Stimulated activated CD8-positive, alpha-beta memory T cell treated with anti-CD3 and anti-CD28 coated beads, Interleukin-7, amount 100 ng/mL, for 1 hour (primary cell): ENCODE measurements at regions not wholly inside any gene's neighbourhood (a gene's known extent, or its start where the extent isn't known, plus 50 kb on each side); places are given as distances from the start of the nearest gene placed in this dataset.
"Not testable (repeated sequence)": the region's sequence is repeated elsewhere in the genome, so short reads cannot be mapped to it uniquely, and the experiment has no call there.

Source experiments
- DNase-seq, 2 donors: peaks; one replicate each; pipeline ENCODE4 v3.0.0-alpha.2; 2020; ENCODE audit warnings: low read depth in 2 of 2

GRCh38 chr12:131340616-131341210 is 370.2 kb upstream of the SFSWAP start:
- DNase-seq = no peak

- not testable (repeated sequence) for DNase-seq
Observed at GRCh38 chr12:131341608-131342007, 369.3 kb upstream of the SFSWAP start.

- not testable (repeated sequence) for DNase-seq
Observed at GRCh38 chr12:131343436-131343835, 367.5 kb upstream of the SFSWAP start.

- not testable (repeated sequence) for DNase-seq
Observed at GRCh38 chr12:131344715-131345520, 366.0 kb upstream of the SFSWAP start.

GRCh38 chr12:131345521-131346436 is 365.1 kb upstream of the SFSWAP start:
- DNase-seq = no peak

GRCh38 chr12:131346555-131347344 is 364.1 kb upstream of the SFSWAP start:
- DNase-seq = no peak

GRCh38 chr12:131347345-131347714 is 363.6 kb upstream of the SFSWAP start:
- DNase-seq = no peak

- DNase-seq = no peak
Observed at GRCh38 chr12:131347732-131348131, 363.2 kb upstream of the SFSWAP start.

DNA sequence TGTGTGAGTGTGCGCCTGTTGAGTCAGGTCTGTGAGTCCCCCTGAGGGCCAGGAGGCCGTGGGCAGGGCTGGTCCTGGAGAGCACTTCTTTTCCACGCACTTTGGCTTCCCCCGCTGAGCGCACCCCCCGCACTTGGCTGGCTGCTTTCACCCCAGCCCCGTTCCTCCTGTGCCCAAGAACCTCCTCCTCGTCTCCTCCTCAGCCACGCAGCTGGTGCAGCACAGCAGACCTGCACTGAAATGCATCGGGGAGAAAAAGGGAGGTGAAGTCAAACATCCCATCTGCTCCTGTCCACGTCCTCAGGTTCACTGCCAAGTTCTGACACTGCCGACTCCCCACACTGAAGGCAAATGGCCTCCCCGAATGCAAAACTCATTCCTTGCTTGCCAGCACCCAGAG is 362.7 kb upstream of the SFSWAP start:
- no peak for DNase-seq

GRCh38 chr12:131348646-131349045 is 362.2 kb upstream of the SFSWAP start:
- DNase-seq = no peak

DNA sequence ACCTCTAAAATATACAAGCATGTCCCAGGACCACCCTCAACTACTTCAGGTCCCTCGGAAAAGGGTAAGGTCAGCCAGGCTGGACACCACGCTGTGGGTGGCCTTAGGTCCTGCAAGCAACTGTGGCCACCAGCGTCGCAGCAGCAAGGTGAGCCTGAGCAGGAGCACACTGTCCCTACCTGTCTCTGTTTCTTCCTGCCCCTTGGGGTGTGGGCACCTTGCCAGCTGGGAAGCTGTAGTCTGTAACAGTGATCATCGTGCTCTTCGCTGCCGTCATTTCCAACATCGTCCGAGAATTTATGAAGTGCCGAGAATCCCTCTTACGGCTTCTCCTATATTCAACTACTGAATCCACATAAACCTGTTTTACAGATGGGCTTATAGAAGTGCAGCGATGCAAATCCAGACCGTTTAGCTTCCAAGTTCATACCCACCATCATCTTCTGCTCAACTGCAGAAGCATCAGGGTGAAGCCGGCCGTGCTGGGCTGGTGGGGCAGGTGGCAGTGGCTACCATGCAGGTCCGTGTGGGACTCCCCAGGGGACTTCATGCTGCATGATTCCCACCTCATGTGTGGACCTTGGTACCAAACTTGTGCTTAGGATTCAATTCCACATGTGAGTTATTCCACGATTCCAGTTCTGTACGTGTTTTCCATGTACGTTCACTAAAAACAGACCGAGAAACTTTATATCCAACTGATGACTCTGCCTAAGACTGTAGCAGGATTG is 361.3 kb upstream of the SFSWAP start:
- DNase-seq = no peak

- no peak for DNase-seq
Observed at GRCh38 chr12:131350943-131351318, 360.0 kb upstream of the SFSWAP start.

- no peak for DNase-seq
Observed at GRCh38 chr12:131351319-131352028, 359.4 kb upstream of the SFSWAP start.

DNA sequence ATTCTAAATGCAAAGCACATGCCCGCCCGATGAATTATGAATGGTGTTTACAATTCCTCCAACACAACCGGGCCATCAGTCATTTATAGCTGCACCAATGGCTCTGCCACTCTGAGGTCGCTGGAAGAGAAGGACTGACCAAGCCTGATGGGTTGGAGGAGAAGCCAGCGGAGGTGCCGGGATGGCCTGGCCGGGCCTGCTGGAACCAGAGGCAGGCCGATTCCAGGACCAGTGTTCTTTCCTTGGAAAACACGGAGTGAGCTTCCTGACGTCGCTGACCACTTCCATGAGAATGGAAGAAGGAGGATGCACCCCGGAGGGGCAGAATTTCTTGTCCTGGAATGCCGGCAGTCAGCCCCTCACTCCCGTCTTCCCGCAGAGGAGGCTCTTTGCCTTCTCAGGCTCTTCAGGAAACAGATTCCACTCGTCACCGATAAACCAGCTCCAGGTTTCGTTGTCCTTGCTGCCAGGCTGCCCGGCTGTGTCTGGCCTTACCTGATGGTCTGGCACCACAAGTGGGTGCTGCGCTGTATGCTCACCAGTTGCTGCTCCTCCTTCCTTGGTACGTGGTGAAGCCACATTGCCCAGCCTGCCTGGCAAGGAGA is 358.5 kb upstream of the SFSWAP start:
- DNase-seq = no peak

DNA sequence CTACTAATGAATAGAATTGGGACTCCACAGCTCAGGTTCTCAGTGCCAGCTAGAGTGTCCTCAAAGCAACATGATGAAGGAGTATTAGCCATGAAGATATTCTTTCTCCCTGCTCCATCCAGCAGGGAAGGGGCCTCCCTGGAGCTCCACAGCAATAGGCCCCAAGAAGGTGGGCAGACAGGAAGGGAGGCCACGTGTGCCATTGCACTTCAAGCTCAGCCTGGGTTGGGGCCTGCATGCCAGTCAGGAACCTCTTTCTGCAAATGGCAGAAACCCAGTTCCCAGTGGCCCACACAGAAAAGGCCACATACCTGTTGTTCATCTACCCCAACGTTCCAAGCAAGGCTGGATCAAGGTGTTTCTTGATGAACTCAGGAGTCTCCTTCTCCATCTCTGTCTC is 357.5 kb upstream of the SFSWAP start:
- no peak for DNase-seq

- no peak for DNase-seq
Observed at GRCh38 chr12:131353826-131354225, 357.1 kb upstream of the SFSWAP start.

DNA sequence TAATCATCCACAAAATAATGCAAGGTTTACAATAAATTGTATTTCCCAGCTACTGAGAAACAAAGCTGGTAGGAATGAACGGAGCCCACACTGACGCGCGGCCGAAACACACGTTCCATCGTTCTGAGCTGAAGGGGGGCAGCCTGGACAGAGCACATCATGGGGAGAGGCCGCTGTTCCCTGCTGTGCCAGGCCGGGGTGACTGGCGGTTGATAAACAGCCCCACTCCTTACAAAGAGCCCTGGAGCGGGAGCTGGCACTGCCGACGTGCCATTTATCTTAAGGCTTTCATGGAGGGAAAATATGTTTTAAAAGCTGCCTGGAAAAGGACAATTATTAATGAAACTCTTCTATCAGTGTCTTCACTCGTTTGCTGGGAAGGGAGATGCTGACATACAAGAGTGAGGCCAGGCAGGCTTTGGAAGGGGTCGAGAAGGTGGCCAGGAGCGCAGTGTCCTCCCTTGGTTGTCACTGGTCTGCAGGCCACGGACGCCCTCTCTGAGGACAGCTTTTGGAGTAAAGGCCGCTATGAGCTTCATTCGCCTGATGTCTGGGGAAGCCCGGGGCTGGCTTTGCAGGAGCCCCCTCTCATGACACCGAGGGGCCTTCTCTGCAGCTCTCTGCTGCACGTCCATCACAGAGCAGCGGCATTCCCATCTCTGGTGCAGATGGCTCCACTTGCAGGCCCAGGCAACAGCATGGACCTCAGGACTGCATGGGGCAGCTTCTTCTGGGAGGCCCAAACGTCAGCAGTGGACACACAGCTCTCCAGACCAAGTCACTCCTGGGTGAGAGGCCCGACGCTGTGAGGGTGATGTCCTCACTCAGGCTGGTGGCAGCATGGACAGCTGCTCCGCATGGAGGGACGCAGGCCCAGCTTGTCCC is 355.3 kb upstream of the SFSWAP start:
- no peak for DNase-seq

- DNase-seq = no peak
Observed at GRCh38 chr12:131356485-131357184, 354.3 kb upstream of the SFSWAP start.
